Posterior vena cava (tissue), 2 donors: ENCODE measurements at regions not wholly inside any gene's neighbourhood (a gene's known extent, or its start where the extent isn't known, plus 50 kb on each side); places are given as distances from the start of the nearest gene placed in this dataset.
A peak's percentile ranks its signal among the peaks of the same experiment; 100 is the strongest.
"Not testable (repeated sequence)": the region's sequence is repeated elsewhere in the genome, so short reads cannot be mapped to it uniquely, and the experiment has no call there.

Source experiments
- DNase-seq: peaks from one replicate; pipeline ENCODE4 v3.0.0-alpha.2; 2020; ENCODE audit warnings: low spot score
- intact Hi-C, 2 donors: fragments of 100-400 bp; cut with DNase I; formaldehyde crosslinking; loops; one replicate each; pipeline versions ENCODE4 v1.14.1 to v1.14.2; 2022 to 2023
- donor health status: DM: yes; HTN: yes; CAD: no.
- donor health status: DM: yes; HTN: yes; CAD: no.

GRCh38 chr16:56041556-56042140 lies 149.6 kb upstream of the GNAO1 start:
- intact Hi-C loops = no loop called here

GRCh38 chr16:56038564-56039098 lies 152.7 kb upstream of the GNAO1 start:
- DNase-seq = no peak
- intact Hi-C loops = no loop called here

More at GRCh38 chr16:56041556-56042140, 149.6 kb upstream of the GNAO1 start:
- no peak for DNase-seq

GRCh38 chr16:56032072-56032471 lies 156.9 kb upstream of the CES5A start:
- no peak for DNase-seq
- intact Hi-C loops = no loop called here

GRCh38 chr16:56029026-56029425 lies 153.9 kb upstream of the CES5A start:
- intact Hi-C loops = no loop called here
- no peak for DNase-seq

GRCh38 chr16:56022818-56023217 lies 147.6 kb upstream of the CES5A start:
- no peak for DNase-seq
- intact Hi-C loops = no loop called here

- intact Hi-C loops = no loop called here
- DNase-seq = no peak
Observed at GRCh38 chr16:56019274-56019673, 144.1 kb upstream of the CES5A start.

- DNase-seq = peak; percentile 81
- intact Hi-C loops = no loop called here
Observed at GRCh38 chr16:56013962-56014552, 138.9 kb upstream of the CES5A start.

GRCh38 chr16:56012482-56012811 lies 137.3 kb upstream of the CES5A start:
- intact Hi-C loops = no loop called here

GRCh38 chr16:56011808-56012481 lies 136.8 kb upstream of the CES5A start:
- intact Hi-C loops = no loop called here

More at GRCh38 chr16:56012482-56012811, 137.3 kb upstream of the CES5A start:
- DNase-seq = no peak

GRCh38 chr16:56005958-56006357 lies 130.8 kb upstream of the CES5A start:
- intact Hi-C loops = no loop called here
- DNase-seq = no peak

More at GRCh38 chr16:56011808-56012481, 136.8 kb upstream of the CES5A start:
- no peak for DNase-seq

GRCh38 chr16:55999683-56000082 lies 124.5 kb upstream of the CES5A start:
- intact Hi-C loops = no loop called here
- no peak for DNase-seq

GRCh38 chr16:55993088-55993487 lies 117.9 kb upstream of the CES5A start:
- no peak for DNase-seq
- intact Hi-C loops = no loop called here

- intact Hi-C loops = no loop called here
Observed at GRCh38 chr16:55992551-55992950, 117.4 kb upstream of the CES5A start.

GRCh38 chr16:55991843-55992242 lies 116.7 kb upstream of the CES5A start:
- no peak for DNase-seq
- intact Hi-C loops = no loop called here

More at GRCh38 chr16:55992551-55992950, 117.4 kb upstream of the CES5A start:
- DNase-seq = no peak

- intact Hi-C loops = loop anchor here in 1 of 2 donors (5.0 kb wide), 1 partner anchor 478 kb away; no protein-coding TSS in a partner anchor
- DNase-seq = no peak
Observed at GRCh38 chr16:55989569-55989907, 114.4 kb upstream of the CES5A start.

GRCh38 chr16:55988850-55989568 lies 113.8 kb upstream of the CES5A start:
- intact Hi-C loops = loop anchor here in 1 of 2 donors (5.0 kb wide), 1 partner anchor 478 kb away; no protein-coding TSS in a partner anchor
- not testable (repeated sequence) for DNase-seq

- DNase-seq = no peak
- intact Hi-C loops = loop anchor here in 1 of 2 donors (5.0 kb wide), 1 partner anchor 479 kb away; no protein-coding TSS in a partner anchor
Observed at GRCh38 chr16:55988013-55988412, 112.8 kb upstream of the CES5A start.

GRCh38 chr16:55982597-55982996 lies 107.4 kb upstream of the CES5A start:
- intact Hi-C loops = no loop called here

GRCh38 chr16:55981557-55981956 lies 106.4 kb upstream of the CES5A start:
- intact Hi-C loops = no loop called here

More at GRCh38 chr16:55982597-55982996, 107.4 kb upstream of the CES5A start:
- DNase-seq = no peak

GRCh38 chr16:55976815-55977214 lies 101.6 kb upstream of the CES5A start:
- no peak for DNase-seq
- intact Hi-C loops = loop anchor here in 1 of 2 donors (5.0 kb wide), 1 partner anchor 930 kb away; no protein-coding TSS in a partner anchor

More at GRCh38 chr16:55981557-55981956, 106.4 kb upstream of the CES5A start:
- no peak for DNase-seq
